OCI-LY1 (cell line): ENCODE measurements at regions not wholly inside any gene's neighbourhood (a gene's known extent, or its start where the extent isn't known, plus 50 kb on each side); places are given as distances from the start of the nearest gene placed in this dataset.

ENCODE experiments used
- H2AFZ ChIP-seq: fragments of 200-600 bp; sonication (generic), shearing (Covaris generic); 2 replicates; pipeline ENCODE4 v1.6.0; 2014; ENCODE audit warnings: antibody characterized with exemption, mild to moderate bottlenecking, low read length
- H3F3A ChIP-seq: fragments of 200-600 bp; sonication (generic), shearing (Covaris generic); 2 replicates; pipeline ENCODE4 v1.6.0; 2014; ENCODE audit warnings: mild to moderate bottlenecking, antibody characterized with exemption, low read length, moderate library complexity; ENCODE audit not compliant: insufficient read depth
- H3K27ac ChIP-seq: fragments of 200-600 bp; sonication (generic); 2 replicates; pipeline ENCODE4 v1.5.1; 2014; ENCODE audit warnings: low read length, mixed run types, mild to moderate bottlenecking, low read depth; ENCODE audit not compliant: poor library complexity, severe bottlenecking
- H3K27me3 ChIP-seq: fragments of 200-600 bp; sonication (generic); 2 replicates; pipeline ENCODE4 v1.6.0; 2014; ENCODE audit warnings: antibody characterized with exemption, mild to moderate bottlenecking, low read length, moderate library complexity; ENCODE audit not compliant: insufficient read depth
- H3K36me3 ChIP-seq: fragments of 200-600 bp; sonication (generic); 2 replicates; pipeline ENCODE4 v1.6.1; 2014; ENCODE audit warnings: mild to moderate bottlenecking, antibody characterized with exemption, low read length, moderate library complexity, mixed read lengths; ENCODE audit not compliant: insufficient read depth
- H3K4me1 ChIP-seq: fragments of 200-600 bp; sonication (generic); 2 replicates; pipeline ENCODE4 v1.5.1; 2014; ENCODE audit warnings: mild to moderate bottlenecking, low read length, moderate library complexity; ENCODE audit not compliant: insufficient read depth, severe bottlenecking
- H3K4me2 ChIP-seq: fragments of 200-600 bp; sonication (generic), shearing (Covaris generic); 2 replicates; pipeline ENCODE4 v1.6.1; 2014; ENCODE audit warnings: low read length
- H3K4me3 ChIP-seq: fragments of 200-600 bp; sonication (generic); 2 replicates; pipeline ENCODE4 v1.5.1; 2014; ENCODE audit warnings: low read length, low read depth, mild to moderate bottlenecking, mixed read lengths; ENCODE audit not compliant: poor library complexity, severe bottlenecking
- H3K79me2 ChIP-seq: fragments of 200-600 bp; shearing (Covaris generic); 2 replicates; pipeline ENCODE4 v1.6.1; 2016; ENCODE audit warnings: mixed run types, low read length, mixed read lengths; ENCODE audit not compliant: insufficient read depth
- H3K9ac ChIP-seq: fragments of 200-600 bp; sonication (generic), shearing (Covaris generic); 2 replicates; pipeline ENCODE4 v1.6.1; 2014; ENCODE audit warnings: mild to moderate bottlenecking, low read length, mixed read lengths
- H3K9me2 ChIP-seq: fragments of 200-600 bp; sonication (generic), shearing (Covaris generic); 2 replicates; pipeline ENCODE4 v1.6.1; 2014; ENCODE audit warnings: low read depth, mild to moderate bottlenecking, low read length, mixed read lengths
- H3K9me3 ChIP-seq: fragments of 200-600 bp; shearing (Covaris generic); 2 replicates; pipeline ENCODE4 v1.6.1; 2014; ENCODE audit warnings: low read length, mixed read lengths
- H4K20me1 ChIP-seq: fragments of 200-600 bp; sonication (generic), shearing (Covaris generic); 2 replicates; pipeline ENCODE4 v1.6.0; 2016; ENCODE audit warnings: mild to moderate bottlenecking, low read length; ENCODE audit not compliant: insufficient read depth
- CTCF ChIP-seq: fragments of 200-600 bp; sonication (generic), shearing (Covaris generic); IDR thresholded peaks from 2 replicates; pipeline ENCODE4 v1.5.1; 2017; ENCODE audit warnings: mild to moderate bottlenecking, antibody characterized with exemption, low read length, moderate library complexity, mixed read lengths
- EZH2 ChIP-seq: fragments of 200-600 bp; sonication (generic), shearing (Covaris generic); IDR thresholded peaks from 2 replicates; pipeline ENCODE4 v1.8.0; 2017; ENCODE audit warnings: borderline replicate concordance, mixed run types, mild to moderate bottlenecking, antibody characterized with exemption, low read length, moderate library complexity, mixed read lengths

GRCh38 chr3:146732325-146732724 is 127.2 kb upstream of the PLSCR5 start:
- H3K36me3 ChIP-seq = no peaks in the 10 kb centered on the region
- H3K9me2 ChIP-seq = no peaks in the 10 kb centered on the region
- H3K4me3 ChIP-seq = no peak overlapping the region
- no peaks in the 10 kb centered on the region for H3K9me3 ChIP-seq
- H3K27ac ChIP-seq = no peak overlapping the region
- H3K4me2 ChIP-seq = no peak overlapping the region
- no peaks in the 10 kb centered on the region for H3F3A ChIP-seq
- no peak overlapping the region for H2AFZ ChIP-seq
- no peaks in the 10 kb centered on the region for H3K4me1 ChIP-seq
- no peaks in the 10 kb centered on the region for H3K27me3 ChIP-seq
- H3K9ac ChIP-seq = no peak overlapping the region
- H4K20me1 ChIP-seq = no peaks in the 10 kb centered on the region
- no peaks in the 10 kb centered on the region for H3K79me2 ChIP-seq
- TF ChIP-seq EZH2 (no peak), CTCF (no peak)

- no peaks in the 10 kb centered on the region for H3K79me2 ChIP-seq
- H3K9me2 ChIP-seq = no peaks in the 10 kb centered on the region
- no peaks in the 10 kb centered on the region for H3K9me3 ChIP-seq
- H3K4me1 ChIP-seq = no peaks in the 10 kb centered on the region
- H2AFZ ChIP-seq = no peak overlapping the region
- H3K36me3 ChIP-seq = no peaks in the 10 kb centered on the region
- H3K9ac ChIP-seq = no peak overlapping the region
- no peak overlapping the region for H3K4me3 ChIP-seq
- H3K4me2 ChIP-seq = no peak overlapping the region
- TF ChIP-seq CTCF (no peak), EZH2 (no peak)
- no peaks in the 10 kb centered on the region for H3K27me3 ChIP-seq
- H3K27ac ChIP-seq = no peak overlapping the region
- no peaks in the 10 kb centered on the region for H4K20me1 ChIP-seq
- H3F3A ChIP-seq = no peaks in the 10 kb centered on the region
Measured at GRCh38 chr3:146715170-146715569, 110.0 kb upstream of the PLSCR5 start.

GRCh38 chr3:146712806-146713205 is 107.7 kb upstream of the PLSCR5 start:
- no peak overlapping the region for H3K4me3 ChIP-seq
- H3K4me2 ChIP-seq = no peak overlapping the region
- H2AFZ ChIP-seq = no peak overlapping the region
- no peaks in the 10 kb centered on the region for H3K9me3 ChIP-seq
- TF ChIP-seq EZH2 (no peak), CTCF (no peak)
- H3K79me2 ChIP-seq = no peaks in the 10 kb centered on the region
- H3K9ac ChIP-seq = no peak overlapping the region
- H4K20me1 ChIP-seq = no peaks in the 10 kb centered on the region
- no peaks in the 10 kb centered on the region for H3K4me1 ChIP-seq
- no peaks in the 10 kb centered on the region for H3K36me3 ChIP-seq
- H3F3A ChIP-seq = no peaks in the 10 kb centered on the region
- no peaks in the 10 kb centered on the region for H3K27me3 ChIP-seq
- no peak overlapping the region for H3K27ac ChIP-seq
- H3K9me2 ChIP-seq = no peaks in the 10 kb centered on the region
